H1 (cell line): ENCODE measurements at regions not wholly inside any gene's neighbourhood (a gene's known extent, or its start where the extent isn't known, plus 50 kb on each side); places are given as distances from the start of the nearest gene placed in this dataset.

ENCODE experiments used
- CTCF ChIA-PET: fragments of 300-600 bp; sonication (Branson Sonifier 250); formaldehyde crosslinking; loops from one replicate; lab custom pipeline; 2021; ENCODE audit not compliant: partially characterized antibody; lab: Charles Lee
- POLR2A ChIA-PET: fragments of 300-600 bp; sonication (Branson Sonifier 250); formaldehyde crosslinking; loops from one replicate; lab custom pipeline; 2021; ENCODE audit warnings: inconsistent platforms; ENCODE audit not compliant: partially characterized antibody; lab: Charles Lee
- DNase-seq, 2 experiments: peaks; one replicate each; pipeline versions ENCODE4 v3.0.0 to v3.0.0-alpha.2; 2010 to 2022; ENCODE audit warnings: low spot score in 2 of 2, low read depth in 1 of 2, mixed read lengths in 1 of 2
- FAIRE-seq: peaks from 2 replicates; lab custom pipeline; 2011; peaks lifted over from hg19 to GRCh38; lab: Jason Lieb, UNC
- H2AFZ ChIP-seq: 2 replicates; pipeline ENCODE4 v1.8.1; 2012; ENCODE audit warnings: low read length, inconsistent platforms
- H2AK5ac ChIP-seq: 2 replicates; pipeline ENCODE4 v1.6.1; 2013; ENCODE audit warnings: low read depth, low read length
- H2BK120ac ChIP-seq: replicated peaks from 2 replicates; pipeline ENCODE3; 2013; ENCODE audit warnings: low read depth, low read length, inconsistent platforms
- H2BK12ac ChIP-seq: 2 replicates; pipeline ENCODE4 v1.6.1; 2013; ENCODE audit warnings: low read depth, low read length
- H2BK15ac ChIP-seq: 2 replicates; pipeline ENCODE4 v1.6.1; 2013; ENCODE audit warnings: low read length
- H2BK20ac ChIP-seq: 2 replicates; pipeline ENCODE4 v1.6.1; 2013; ENCODE audit warnings: low read length
- H2BK5ac ChIP-seq: 2 replicates; pipeline ENCODE4 v1.6.1; 2013; ENCODE audit warnings: low read depth, low read length
- H3K14ac ChIP-seq: 2 replicates; pipeline ENCODE4 v1.6.1; 2013; ENCODE audit warnings: inconsistent platforms; ENCODE audit not compliant: insufficient read length
- H3K18ac ChIP-seq: 2 replicates; pipeline ENCODE4 v1.6.1; 2013; ENCODE audit warnings: low read length; ENCODE audit errors: extremely low read depth
- H3K23ac ChIP-seq: 2 replicates; pipeline ENCODE4 v1.6.1; 2013; ENCODE audit warnings: inconsistent platforms; ENCODE audit not compliant: insufficient read length
- H3K23me2 ChIP-seq: 2 replicates; pipeline ENCODE4 v1.6.1; 2013; ENCODE audit warnings: low read depth, low read length
- H3K27ac ChIP-seq: 2 replicates; pipeline ENCODE4 v1.6.1; 2011; ENCODE audit warnings: low read depth, low read length, inconsistent platforms
- H3K27me3 ChIP-seq, 4 experiments: replicated peaks in 1 of 4; 1 replicate in 1 of 4; 2 replicates in 3 of 4; pipeline versions ENCODE4 v1.6.1 to v1.8.1; 2011 to 2013; ENCODE audit warnings: low read length in 3 of 4, mild to moderate bottlenecking in 3 of 4, inconsistent platforms in 2 of 4, mixed read lengths in 2 of 4, moderate library complexity in 1 of 4; ENCODE audit not compliant: control insufficient read depth in 3 of 4, insufficient read depth in 3 of 4; ENCODE audit errors: extremely low read depth in 1 of 4
- H3K36me3 ChIP-seq, 4 experiments: 2 replicates each; pipeline versions ENCODE4 v1.6.1 to v1.8.1; 2011 to 2013; ENCODE audit warnings: mild to moderate bottlenecking in 4 of 4, low read length in 3 of 4, moderate library complexity in 2 of 4, control low read depth in 1 of 4, inconsistent platforms in 1 of 4; ENCODE audit not compliant: insufficient read depth in 4 of 4, control insufficient read depth in 2 of 4
- H3K4ac ChIP-seq: replicated peaks from 2 replicates; pipeline ENCODE3; 2013; ENCODE audit warnings: low read length, low read depth, mixed read lengths, inconsistent platforms; ENCODE audit not compliant: insufficient read length
- H3K4me1 ChIP-seq, 4 experiments: replicated peaks in 1 of 4; 1 replicate in 1 of 4; 2 replicates in 3 of 4; pipeline versions ENCODE4 v1.6.1 to v1.8.1; 2011 to 2013; ENCODE audit warnings: low read length in 3 of 4, inconsistent platforms in 2 of 4, mixed read lengths in 1 of 4; ENCODE audit not compliant: insufficient read depth in 4 of 4, control insufficient read depth in 3 of 4
- H3K4me2 ChIP-seq, 2 experiments: 2 replicates each; pipeline versions ENCODE4 v1.6.1 to v1.8.1; 2011 to 2013; ENCODE audit warnings: low read depth in 2 of 2, low read length in 2 of 2, control low read depth in 1 of 2, inconsistent platforms in 1 of 2, mild to moderate bottlenecking in 1 of 2; ENCODE audit not compliant: insufficient read depth in 1 of 2
- H3K4me3 ChIP-seq, 4 experiments: fragments of 200-600, 300-600 bp in 1 of 4; sonication (generic), shearing (Covaris generic), sonication (Bioruptor Twin) in 1 of 4; 2 replicates each; pipeline versions ENCODE4 v1.5.1 to v1.8.1; 2011 to 2016; ENCODE audit warnings: low read length in 4 of 4, low read depth in 3 of 4, control low read depth in 2 of 4, inconsistent platforms in 2 of 4, mild to moderate bottlenecking in 2 of 4, mixed read lengths in 1 of 4, moderate library complexity in 1 of 4; ENCODE audit not compliant: insufficient read depth in 2 of 4; ENCODE audit errors: extremely low read depth in 1 of 4
- H3K56ac ChIP-seq: replicated peaks from 2 replicates; pipeline ENCODE3; 2013; ENCODE audit warnings: low read depth, mild to moderate bottlenecking, mixed read lengths, low read length, inconsistent platforms; ENCODE audit not compliant: insufficient read length
- H3K79me1 ChIP-seq: 2 replicates; pipeline ENCODE4 v1.6.1; 2013; ENCODE audit warnings: low read depth, low read length, control low read depth
- H3K79me2 ChIP-seq, 2 experiments: 2 replicates each; pipeline versions ENCODE4 v1.6.1 to v1.8.1; 2012 to 2013; ENCODE audit warnings: low read length in 2 of 2, mild to moderate bottlenecking in 2 of 2, inconsistent platforms in 1 of 2; ENCODE audit not compliant: insufficient read depth in 2 of 2, control insufficient read depth in 1 of 2
- H3K9ac ChIP-seq, 4 experiments: replicated peaks in 1 of 4; 1 replicate in 1 of 4; 2 replicates in 3 of 4; pipeline versions ENCODE4 v1.6.1 to v1.8.1; 2011 to 2013; ENCODE audit warnings: low read depth in 3 of 4, low read length in 3 of 4, control low read depth in 2 of 4, mild to moderate bottlenecking in 2 of 4, moderate library complexity in 2 of 4, inconsistent platforms in 1 of 4; ENCODE audit errors: extremely low read depth in 1 of 4
- H3K9me3 ChIP-seq, 2 experiments: 2 replicates each; pipeline versions ENCODE4 v1.6.1 to v1.8.1; 2012 to 2013; ENCODE audit warnings: mild to moderate bottlenecking in 2 of 2, moderate library complexity in 2 of 2, control low read depth in 1 of 2, inconsistent platforms in 1 of 2, low read depth in 1 of 2, low read length in 1 of 2, mixed read lengths in 1 of 2; ENCODE audit not compliant: insufficient read depth in 2 of 2
- H4K20me1 ChIP-seq, 2 experiments: replicated peaks in 1 of 2; 2 replicates each; pipeline versions ENCODE3 to v1.8.1; 2011 to 2013; ENCODE audit warnings: inconsistent platforms in 2 of 2, low read length in 2 of 2, mild to moderate bottlenecking in 1 of 2; ENCODE audit not compliant: insufficient read depth in 2 of 2, control insufficient read depth in 1 of 2
- H4K5ac ChIP-seq: 2 replicates; pipeline ENCODE4 v1.6.1; 2013; ENCODE audit warnings: low read length, low read depth, mixed read lengths, inconsistent platforms; ENCODE audit not compliant: insufficient read length
- H4K8ac ChIP-seq: 2 replicates; pipeline ENCODE4 v1.8.0; 2013; ENCODE audit warnings: mild to moderate bottlenecking, moderate library complexity, low read length, inconsistent platforms; ENCODE audit not compliant: insufficient read depth; ENCODE audit errors: extremely low read depth
- H4K91ac ChIP-seq: replicated peaks from 2 replicates; pipeline ENCODE3; 2013; ENCODE audit warnings: low read length, mixed read lengths, inconsistent platforms; ENCODE audit not compliant: insufficient read length
- CBX5 ChIP-seq: fragments of 300-800, 300-1000 bp; sonication (generic); IDR thresholded peaks from 2 replicates; pipeline ENCODE4 v1.7.1; 2016; ENCODE audit warnings: antibody characterized with exemption, low read length, low read depth
- CREB1 ChIP-seq: IDR thresholded peaks from 2 replicates; pipeline ENCODE4 v1.6.1; 2012; ENCODE audit warnings: inconsistent platforms
- EZH2 ChIP-seq: fragments of 200-600 bp; sonication (generic); IDR thresholded peaks from 2 replicates; pipeline ENCODE4 v1.7.1; 2012; ENCODE audit warnings: low read depth, mild to moderate bottlenecking, moderate library complexity, low read length, inconsistent platforms; ENCODE audit not compliant: severe bottlenecking
- KDM4A ChIP-seq: IDR thresholded peaks from one replicate; pipeline ENCODE4 v1.7.1; 2012; ENCODE audit warnings: low read depth, mild to moderate bottlenecking, moderate library complexity, low read length, inconsistent platforms; ENCODE audit not compliant: severe bottlenecking
- NANOG ChIP-seq: IDR thresholded peaks from 2 replicates; pipeline ENCODE4 v1.6.1; 2011; ENCODE audit warnings: low read length, low read depth, mild to moderate bottlenecking, inconsistent platforms; ENCODE audit not compliant: insufficient read depth, poor library complexity, severe bottlenecking
- POU5F1 ChIP-seq: IDR thresholded peaks from 2 replicates; pipeline ENCODE4 v1.6.1; 2011; ENCODE audit warnings: low read depth, mild to moderate bottlenecking, low read length, moderate library complexity
- RAD21 ChIP-seq, 2 experiments: IDR thresholded peaks in 1 of 2; conservative IDR thresholded peaks in 1 of 2; 2 replicates each; pipeline ENCODE4 v1.6.1; 2011; ENCODE audit warnings: low read depth in 2 of 2, low read length in 2 of 2, improper control_type of control experiment in 1 of 2, inconsistent platforms in 1 of 2, mild to moderate bottlenecking in 1 of 2, moderate library complexity in 1 of 2
- SIRT6 ChIP-seq: IDR thresholded peaks from one replicate; pipeline ENCODE4 v1.7.1; 2012; ENCODE audit warnings: low read length, inconsistent platforms
- SRF ChIP-seq: IDR thresholded peaks from 2 replicates; pipeline ENCODE4 v1.6.1; 2011; ENCODE audit warnings: mild to moderate bottlenecking, low read depth, low read length, moderate library complexity
- SUZ12 ChIP-seq: fragments of 200-600 bp; sonication (generic); IDR thresholded peaks from 2 replicates; pipeline ENCODE4 v1.6.1; 2012; ENCODE audit warnings: mild to moderate bottlenecking, inconsistent platforms, low read length, moderate library complexity, mixed read lengths
- YY1 ChIP-seq: IDR thresholded peaks from 2 replicates; pipeline ENCODE4 v1.6.1; 2011; ENCODE audit warnings: low read depth, mild to moderate bottlenecking, low read length
- WGBS, 2 experiments: shearing (Covaris generic) in 1 of 2; methylation state at CpG; one replicate each; pipeline versions ENCODE4 v1.1.6 to v1.1.7; 2013 to 2015; ENCODE audit warnings: low lambda C conversion rate in 2 of 2, mixed read lengths in 2 of 2, inconsistent platforms in 1 of 2, low coverage in 1 of 2, missing lambda C conversion rate in 1 of 2; ENCODE audit not compliant: insufficient replicate concordance in 2 of 2, insufficient coverage in 1 of 2, insufficient read length in 1 of 2; ENCODE audit errors: extremely low coverage in 1 of 2, missing lambda C conversion rate in 1 of 2; 5-methylcytosine and 5-hydroxymethylcytosine counted together
- TF ChIP-seq, protein P1 (sequence below), 3 experiments: IDR thresholded peaks; 1 replicate in 2 of 3; 2 replicates in 1 of 3; pipeline versions ENCODE4 v1.5.1 to v1.6.1; 2011; ENCODE audit warnings: low read length in 3 of 3, mild to moderate bottlenecking in 3 of 3, inconsistent platforms in 2 of 3, low read depth in 1 of 3, moderate library complexity in 1 of 3; ENCODE audit not compliant: insufficient read depth in 1 of 3; ENCODE audit errors: control extremely low read depth in 1 of 3

DNA sequence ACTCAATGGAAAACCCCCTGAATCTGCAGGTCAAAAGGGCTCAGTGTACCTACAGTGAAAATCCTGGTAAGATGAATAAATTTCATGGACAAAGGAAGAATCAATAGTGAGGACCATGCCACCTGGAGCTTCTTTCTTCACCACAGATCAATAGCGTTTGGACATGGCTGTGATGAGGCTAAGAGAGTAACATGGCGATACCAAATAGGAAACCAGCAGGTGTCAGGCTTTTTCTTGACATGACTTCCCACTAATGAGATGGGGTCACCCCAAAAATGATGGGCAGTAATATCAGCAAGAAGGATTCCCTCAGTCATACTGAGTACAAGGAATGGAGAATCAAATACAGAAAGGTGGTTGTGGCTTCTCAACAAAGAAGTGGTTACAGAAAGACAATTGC, 208.5 kb upstream of the PLPPR1 start:
- Histone ChIP-seq H3K4me1 (peaks cover 0 to 2% (median 0%) of the 10 kb centered on the region in 4 experiments; a peak in 1 of 7 replicates), H2BK5ac (no peak overlapping the region), H3K18ac (no peak overlapping the region), H2BK12ac (no peak overlapping the region), H2BK20ac (no peak overlapping the region), H3K23ac (no peak overlapping the region), H3K27me3 (no peaks in the 10 kb centered on the region), H3K4me3 (no peak overlapping the region), H2AFZ (no peak overlapping the region), H3K23me2 (no peaks in the 10 kb centered on the region; the same call in 1 of the 2 replicates), H3K36me3 (no peaks in the 10 kb centered on the region), H3K56ac (no peak overlapping the region), H3K79me1 (no peaks in the 10 kb centered on the region; the same call in 1 of the 2 replicates), H3K79me2 (no peaks in the 10 kb centered on the region), H2BK120ac (no peak overlapping the region), H2AK5ac (no peak overlapping the region), H3K9ac (no peak overlapping the region), H4K5ac (no peak overlapping the region), H2BK15ac (no peak overlapping the region), H4K8ac (no peak overlapping the region), H3K27ac (no peak overlapping the region), H3K4me2 (no peak overlapping the region), H3K14ac (no peak overlapping the region), H4K91ac (no peak overlapping the region), H3K4ac (no peak overlapping the region), H3K9me3 (no peaks in the 10 kb centered on the region; a peak in 1 of 4 replicates), H4K20me1 (no peaks in the 10 kb centered on the region)
- POLR2A ChIA-PET, result no interaction called here
- WGBS, 2 experiments, result 80% methylated on average over 2 of the region's 2 CpGs; no CpG with 5 or more reads in 1 of the 2 experiments
- FAIRE-seq (peak; percentile 36), DNase-seq (no peak)
- CTCF ChIA-PET, result no interaction called here
- TF ChIP-seq EZH2 (no peak), SIRT6 (no peak), YY1 (no peak), SUZ12 (no peak), SRF (no peak), RAD21 (IDR thresholded peaks at IDR 0.05 in 1 of 2, conservative IDR thresholded peaks at IDR 0.05 in 1 of 2; ENCODE audit: low read depth in 2 of 2, low read length in 2 of 2) (peak in 1 of 2 experiments; percentile 32; a peak in 2 of 4 replicates), POU5F1 (no peak), KDM4A (no peak), CBX5 (no peak), NANOG (no peak), CREB1 (no peak)
- TF ChIP-seq, protein P1, sequence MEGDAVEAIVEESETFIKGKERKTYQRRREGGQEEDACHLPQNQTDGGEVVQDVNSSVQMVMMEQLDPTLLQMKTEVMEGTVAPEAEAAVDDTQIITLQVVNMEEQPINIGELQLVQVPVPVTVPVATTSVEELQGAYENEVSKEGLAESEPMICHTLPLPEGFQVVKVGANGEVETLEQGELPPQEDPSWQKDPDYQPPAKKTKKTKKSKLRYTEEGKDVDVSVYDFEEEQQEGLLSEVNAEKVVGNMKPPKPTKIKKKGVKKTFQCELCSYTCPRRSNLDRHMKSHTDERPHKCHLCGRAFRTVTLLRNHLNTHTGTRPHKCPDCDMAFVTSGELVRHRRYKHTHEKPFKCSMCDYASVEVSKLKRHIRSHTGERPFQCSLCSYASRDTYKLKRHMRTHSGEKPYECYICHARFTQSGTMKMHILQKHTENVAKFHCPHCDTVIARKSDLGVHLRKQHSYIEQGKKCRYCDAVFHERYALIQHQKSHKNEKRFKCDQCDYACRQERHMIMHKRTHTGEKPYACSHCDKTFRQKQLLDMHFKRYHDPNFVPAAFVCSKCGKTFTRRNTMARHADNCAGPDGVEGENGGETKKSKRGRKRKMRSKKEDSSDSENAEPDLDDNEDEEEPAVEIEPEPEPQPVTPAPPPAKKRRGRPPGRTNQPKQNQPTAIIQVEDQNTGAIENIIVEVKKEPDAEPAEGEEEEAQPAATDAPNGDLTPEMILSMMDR (IDR thresholded peaks at IDR 0.05; ENCODE audit: control extremely low read depth in 1 of 3, insufficient read depth in 1 of 3, low read depth in 1 of 3, low read length in 3 of 3), result peak in 1 of 3 experiments; percentile 5; a peak in 1 of 4 replicates
